ENCODE measurements at regions not wholly inside any gene's neighbourhood (a gene's known extent, or its start where the extent isn't known, plus 50 kb on each side); places are given as distances from the start of the nearest gene placed in this dataset.

GRCh38 chr4:106793933-106794332, 242.2 kb downstream of the DKK2 start (continued):
- no peak for TF ChIP-seq EGR1 (IDR thresholded peaks at IDR 0.05; ENCODE audit: borderline replicate concordance in 1 of 2, low read depth in 2 of 2, low read length in 2 of 2)

DNA sequence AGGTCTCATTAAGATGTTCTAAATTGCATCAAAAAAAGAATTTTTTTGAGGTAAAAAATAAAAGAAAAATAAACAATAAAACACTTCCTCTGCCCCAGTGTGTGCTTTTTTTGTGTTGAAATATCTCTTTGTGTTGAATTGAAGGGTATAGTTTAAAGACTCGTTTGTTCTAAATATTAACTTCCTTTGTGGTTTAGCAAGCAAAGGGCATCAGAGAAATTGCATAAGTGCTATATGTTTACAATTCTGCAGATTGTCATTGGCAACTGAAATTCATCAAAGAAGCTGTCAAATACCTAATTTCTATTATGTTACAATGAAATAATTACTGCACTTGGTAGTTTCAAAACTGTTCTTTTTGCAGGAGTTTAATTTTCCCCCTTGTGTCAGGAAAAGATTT, 260.5 kb downstream of the DKK2 start:
- H3K36me3 ChIP-seq (ENCODE audit: control insufficient read depth in 2 of 2, insufficient read depth in 2 of 2, low read length in 1 of 2): no peaks in the 10 kb centered on the region
- no peak overlapping the region for H3K27ac ChIP-seq (ENCODE audit: control insufficient read depth, insufficient read depth)
- no peak overlapping the region for H3K4me3 ChIP-seq
- 0% methylated on average over 1 of the region's 1 CpG for WGBS (ENCODE audit: insufficient coverage, insufficient replicate concordance, low lambda C conversion rate, missing lambda C conversion rate)
- no peak overlapping the region for H3K4me2 ChIP-seq (ENCODE audit: control insufficient read depth, insufficient read depth)
- ChIA-PET POLR2A (no interaction called here), RAD21 (ENCODE audit: unreplicated experiment) (no interaction called here), SMC1A (ENCODE audit: uncharacterized antibody, unreplicated experiment) (no interaction called here), CTCF (no interaction called here)
- no peak for FAIRE-seq
- no peak overlapping the region for H2AFZ ChIP-seq (ENCODE audit: control insufficient read depth, low read depth, low read length)
- no peak for DNase-seq (ENCODE audit: low read depth, low spot score)
- BruUV-seq (replicated peaks): no TSS peak
- H3K9ac ChIP-seq (ENCODE audit: control insufficient read depth, insufficient read depth, low read length): no peak overlapping the region
- H3K27me3 ChIP-seq (replicated peaks in 1 of 2; ENCODE audit: control insufficient read depth in 2 of 2, insufficient read depth in 2 of 2, low read length in 1 of 2): no peaks in the 10 kb centered on the region
- H3K4me1 ChIP-seq (ENCODE audit: control insufficient read depth, insufficient read depth, low read length): no peaks in the 10 kb centered on the region
- H4K20me1 ChIP-seq (ENCODE audit: control insufficient read depth, insufficient read depth): no peaks in the 10 kb centered on the region
- in situ Hi-C loops (cut with MboI): no loop called here
- ATAC-seq: no peak
- no peaks in the 10 kb centered on the region for H3K9me3 ChIP-seq (replicated peaks; ENCODE audit: control insufficient read depth, insufficient read depth, low read length)
- H3K79me2 ChIP-seq (ENCODE audit: control insufficient read depth, insufficient read depth, low read length): no peaks in the 10 kb centered on the region
- intact Hi-C loops (cut with micrococcal nuclease; ENCODE audit: unreplicated experiment): no loop called here
- TF ChIP-seq HDAC6 (IDR thresholded peaks at IDR 0.05; ENCODE audit: unreplicated experiment) (no peak), SUZ12 (IDR thresholded peaks at IDR 0.05; ENCODE audit: unreplicated experiment) (no peak), MEF2A (IDR thresholded peaks at IDR 0.05; ENCODE audit: insufficient read depth, low read depth, low read length) (no peak), BCL3 (IDR thresholded peaks at IDR 0.05; ENCODE audit: borderline replicate concordance, insufficient read depth, low read depth, low read length, poor library complexity, severe bottlenecking) (no peak), ZNF687 (IDR thresholded peaks at IDR 0.05) (no peak), FOXM1 (IDR thresholded peaks at IDR 0.05; ENCODE audit: low read depth, low read length) (no peak), TCF3 (IDR thresholded peaks at IDR 0.05; ENCODE audit: borderline replicate concordance, insufficient read depth, low read depth, low read length) (no peak), HCFC1 (IDR thresholded peaks at IDR 0.05; ENCODE audit: low read length) (no peak), EP300 (IDR thresholded peaks at IDR 0.05; ENCODE audit: borderline replicate concordance in 1 of 2, control insufficient read depth in 1 of 2, low read depth in 2 of 2, low read length in 2 of 2) (no peak), PML (IDR thresholded peaks at IDR 0.05; ENCODE audit: low read length) (no peak), MXI1 (IDR thresholded peaks at IDR 0.05; ENCODE audit: low read depth, low read length) (no peak)
- TF ChIP-seq, protein P1, sequence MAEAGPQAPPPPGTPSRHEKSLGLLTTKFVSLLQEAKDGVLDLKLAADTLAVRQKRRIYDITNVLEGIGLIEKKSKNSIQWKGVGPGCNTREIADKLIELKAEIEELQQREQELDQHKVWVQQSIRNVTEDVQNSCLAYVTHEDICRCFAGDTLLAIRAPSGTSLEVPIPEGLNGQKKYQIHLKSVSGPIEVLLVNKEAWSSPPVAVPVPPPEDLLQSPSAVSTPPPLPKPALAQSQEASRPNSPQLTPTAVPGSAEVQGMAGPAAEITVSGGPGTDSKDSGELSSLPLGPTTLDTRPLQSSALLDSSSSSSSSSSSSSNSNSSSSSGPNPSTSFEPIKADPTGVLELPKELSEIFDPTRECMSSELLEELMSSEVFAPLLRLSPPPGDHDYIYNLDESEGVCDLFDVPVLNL (IDR thresholded peaks at IDR 0.05; ENCODE audit: low read depth, low read length): no peak
- TF ChIP-seq, protein P2, sequence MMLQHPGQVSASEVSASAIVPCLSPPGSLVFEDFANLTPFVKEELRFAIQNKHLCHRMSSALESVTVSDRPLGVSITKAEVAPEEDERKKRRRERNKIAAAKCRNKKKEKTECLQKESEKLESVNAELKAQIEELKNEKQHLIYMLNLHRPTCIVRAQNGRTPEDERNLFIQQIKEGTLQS (IDR thresholded peaks at IDR 0.05; ENCODE audit: borderline replicate concordance, extremely low read depth, low read depth, low read length): no peak
